ENCODE measurements at regions not wholly inside any gene's neighbourhood (a gene's known extent, or its start where the extent isn't known, plus 50 kb on each side); places are given as distances from the start of the nearest gene placed in this dataset.
A peak's percentile ranks its signal among the peaks of the same experiment; 100 is the strongest.
"Not testable (repeated sequence)": the region's sequence is repeated elsewhere in the genome, so short reads cannot be mapped to it uniquely, and the experiment has no call there.

DNA sequence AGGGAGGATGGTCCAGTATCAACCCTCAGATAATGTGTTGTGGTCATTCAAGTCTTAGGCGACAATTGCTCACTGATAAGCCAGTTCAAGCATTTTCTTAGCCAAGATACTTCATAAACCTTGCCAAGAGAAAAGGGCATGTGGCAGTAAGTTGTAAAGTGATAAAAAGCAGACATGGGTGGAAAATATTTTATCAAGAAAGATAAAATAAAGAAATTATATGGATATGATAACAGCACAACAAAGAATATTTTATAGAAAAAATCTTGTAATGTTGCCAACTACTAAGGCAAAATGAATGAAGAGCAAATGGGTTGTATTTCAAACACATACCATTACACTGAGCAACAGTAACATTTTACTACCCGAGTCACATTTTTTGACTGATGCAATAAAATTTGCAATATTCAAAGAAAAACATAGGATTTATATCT lies 217.4 kb upstream of the PITX2 start:
- DNase-seq (ENCODE audit: low spot score) = no peak

DNA sequence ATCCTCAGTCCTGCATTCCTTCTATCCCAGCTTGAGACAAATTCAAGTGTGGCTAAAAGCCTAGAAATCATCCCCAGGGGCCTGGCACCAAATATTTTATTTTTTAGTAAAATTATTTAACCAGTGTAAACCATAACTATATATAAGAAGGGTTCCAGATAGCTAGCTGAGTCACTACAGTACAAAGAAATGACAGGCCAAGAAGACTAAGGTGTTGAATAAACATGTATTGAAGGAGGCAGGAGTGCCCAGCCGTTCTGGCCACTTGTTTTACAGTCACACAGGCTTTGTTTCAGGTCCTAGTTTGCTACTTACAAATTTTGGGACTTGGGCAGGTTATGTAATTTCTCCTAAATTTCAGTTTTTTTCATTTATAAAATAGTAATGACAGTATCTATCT lies 225.9 kb upstream of the PITX2 start:
- no peak for DNase-seq (ENCODE audit: low spot score)

DNA sequence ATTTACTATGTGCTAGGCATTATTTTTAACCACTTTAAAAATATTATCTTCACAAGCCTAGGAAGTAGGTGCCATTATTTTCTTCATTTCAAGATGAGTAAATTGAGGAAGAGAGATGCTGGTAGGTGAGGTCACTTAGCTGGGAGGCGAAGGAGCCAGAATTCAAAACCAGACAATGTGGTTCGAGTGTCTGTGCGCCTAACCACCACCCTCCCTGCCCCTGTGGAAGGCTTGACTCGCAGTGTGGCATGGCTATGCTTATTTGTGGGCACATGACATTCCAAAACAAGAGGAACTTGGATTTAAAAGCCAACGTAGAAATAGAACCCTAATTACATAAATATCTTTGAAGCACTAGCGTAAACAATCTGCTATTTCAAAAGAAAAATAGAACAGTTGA lies 226.6 kb upstream of the PITX2 start:
- DNase-seq (ENCODE audit: low spot score) = no peak

DNA sequence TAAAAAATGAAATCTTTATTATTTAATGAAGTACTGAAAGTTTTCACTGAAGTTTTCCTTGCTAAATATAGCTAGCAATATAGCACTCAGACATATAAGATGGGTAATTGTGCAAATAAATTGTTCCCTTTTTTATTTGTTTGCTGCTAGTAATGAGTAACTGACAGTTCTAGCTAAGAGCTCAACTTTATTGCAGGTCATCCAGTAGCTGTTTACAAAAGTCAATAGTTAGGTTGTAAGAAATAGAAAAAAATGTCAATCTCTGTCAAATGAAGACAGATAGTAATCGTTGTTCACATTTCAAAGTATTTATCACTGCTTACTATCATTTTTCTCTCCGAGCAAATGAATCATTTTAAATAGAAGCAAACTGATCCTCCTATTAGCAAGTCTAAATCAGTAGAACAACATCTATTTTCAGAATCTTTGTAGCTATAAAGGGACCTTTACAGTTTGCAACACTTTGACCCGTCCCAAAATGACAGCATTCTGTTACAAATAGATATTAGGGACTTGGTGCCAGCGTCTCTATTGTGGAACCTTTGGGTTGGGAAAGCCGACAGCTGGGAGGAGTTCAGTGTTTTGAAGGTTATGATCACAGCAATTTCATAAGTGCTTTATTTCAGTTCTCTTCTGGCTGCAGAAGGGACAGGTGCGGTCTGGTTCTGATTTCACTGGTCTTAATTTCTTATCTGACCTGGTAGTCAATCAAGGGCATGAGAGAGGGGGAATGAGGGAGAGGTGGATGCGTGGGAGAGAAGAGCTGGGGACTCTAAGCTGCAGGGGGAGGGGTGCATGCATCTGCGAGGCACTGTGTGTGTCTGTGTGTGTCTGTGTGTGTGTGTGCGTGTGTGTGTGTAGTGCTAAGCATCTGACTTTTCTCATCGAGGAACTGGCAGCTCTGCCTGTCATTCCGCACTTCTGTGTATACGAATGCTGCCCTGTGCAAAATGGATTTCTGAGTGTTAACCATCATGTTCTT lies 227.9 kb upstream of the PITX2 start:
- DNase-seq (ENCODE audit: low spot score) = peak; percentile 6

DNA sequence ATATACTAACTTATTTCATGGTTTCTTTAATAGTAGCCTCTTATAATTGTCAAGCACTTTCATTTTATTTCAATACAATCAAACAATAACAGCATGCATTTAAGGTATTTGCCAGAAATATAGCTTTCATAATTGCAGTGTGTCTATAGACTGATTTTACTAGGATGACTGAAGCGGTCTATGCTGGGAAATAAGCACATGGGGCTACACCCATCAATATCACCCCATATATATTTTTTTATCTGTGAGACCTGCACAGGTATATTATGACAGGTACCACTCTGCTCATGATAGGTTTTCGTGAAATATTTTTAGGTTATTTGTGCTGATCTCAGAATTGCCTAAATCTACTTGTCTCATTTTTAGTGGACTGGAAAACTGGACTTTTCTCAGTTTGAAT lies 229.1 kb upstream of the PITX2 start:
- DNase-seq (ENCODE audit: low spot score) = no peak

DNA sequence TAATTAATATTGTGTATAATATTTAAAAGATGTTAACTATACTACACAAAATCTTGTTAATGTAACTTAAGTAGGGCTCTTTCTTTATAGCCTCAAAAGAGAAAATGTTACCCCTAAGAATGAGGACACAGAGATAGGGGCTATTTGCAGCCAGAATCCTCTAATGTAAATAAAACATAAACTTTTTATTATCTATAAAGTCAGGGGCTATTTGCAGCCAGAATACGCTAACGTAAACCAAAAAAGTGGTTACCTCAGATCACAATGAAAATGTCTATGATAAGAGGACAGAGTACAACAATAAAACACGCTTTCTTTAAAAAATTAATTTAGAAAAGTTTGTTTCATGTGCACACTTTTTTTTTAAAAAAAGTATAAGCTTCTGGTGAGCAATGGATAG lies 229.9 kb upstream of the PITX2 start:
- no peak for DNase-seq (ENCODE audit: low spot score)

DNA sequence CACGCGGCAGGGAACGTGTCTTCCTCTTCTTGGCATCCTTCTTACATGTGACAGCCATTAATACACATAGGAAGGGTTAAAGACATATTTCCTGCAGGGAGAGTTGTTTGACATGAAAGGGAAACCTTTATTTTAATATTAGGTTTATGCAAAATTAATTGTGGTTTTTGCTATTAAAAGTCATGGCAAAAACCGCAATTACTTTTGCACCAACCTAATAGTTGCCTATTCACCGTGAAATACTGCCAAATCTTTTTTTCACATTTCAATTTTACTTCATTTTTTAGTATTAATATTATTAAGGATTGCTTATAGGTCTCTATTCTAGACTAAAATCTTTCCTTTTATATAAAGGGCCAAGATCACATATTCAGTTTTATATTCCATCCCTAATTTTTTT lies 230.4 kb upstream of the PITX2 start:
- no peak for DNase-seq (ENCODE audit: low spot score)

DNA sequence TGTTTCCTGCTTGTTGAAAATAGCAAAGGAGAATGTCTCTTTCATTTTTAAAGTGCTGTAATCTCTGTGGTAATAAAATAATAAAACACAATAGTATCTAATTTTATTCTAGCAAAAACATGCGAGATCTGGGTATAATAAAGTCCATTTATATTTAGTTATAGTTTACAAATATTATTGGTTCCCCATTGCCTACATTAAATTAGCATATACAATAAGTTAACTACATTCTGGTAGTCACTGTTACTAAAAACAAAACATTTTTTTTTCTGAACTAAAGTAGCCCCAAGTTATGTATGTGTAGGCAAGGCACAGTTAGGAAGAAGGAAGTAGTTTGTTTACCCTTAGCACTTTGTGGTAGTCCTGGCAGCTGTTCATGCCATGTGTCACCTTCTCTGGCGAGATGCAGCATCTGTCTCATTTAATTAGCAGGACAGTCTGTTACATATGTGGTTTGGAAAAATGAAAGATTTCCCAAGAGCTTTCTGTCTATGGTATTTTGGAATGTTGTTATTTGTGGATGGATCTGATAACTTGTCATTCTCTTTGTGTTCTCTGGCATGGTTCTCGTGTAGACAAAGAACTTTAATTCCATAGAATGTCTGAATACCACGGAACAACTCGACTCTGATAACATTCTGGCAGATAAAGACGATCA lies 231.3 kb upstream of the PITX2 start:
- no peak for DNase-seq (ENCODE audit: low spot score)

DNA sequence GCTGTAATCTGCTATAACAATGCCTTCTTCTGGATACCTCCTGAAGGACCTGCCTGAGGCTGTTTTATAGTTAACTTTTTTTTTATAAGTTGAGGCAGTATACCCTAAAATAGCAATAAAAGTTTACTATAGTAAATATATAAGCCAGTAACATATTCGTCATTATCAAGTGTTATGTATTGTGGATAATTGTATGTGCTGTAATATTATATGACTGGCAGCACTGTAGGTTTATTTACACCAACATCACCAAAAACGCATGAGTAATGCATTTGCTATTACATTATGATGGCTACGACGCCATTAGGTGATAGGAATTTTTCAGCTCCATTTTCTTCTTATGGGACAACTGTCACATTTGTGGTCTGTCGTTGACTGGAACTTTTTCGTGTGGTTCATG lies 237.2 kb upstream of the PITX2 start:
- no peak for DNase-seq (ENCODE audit: low spot score)

DNA sequence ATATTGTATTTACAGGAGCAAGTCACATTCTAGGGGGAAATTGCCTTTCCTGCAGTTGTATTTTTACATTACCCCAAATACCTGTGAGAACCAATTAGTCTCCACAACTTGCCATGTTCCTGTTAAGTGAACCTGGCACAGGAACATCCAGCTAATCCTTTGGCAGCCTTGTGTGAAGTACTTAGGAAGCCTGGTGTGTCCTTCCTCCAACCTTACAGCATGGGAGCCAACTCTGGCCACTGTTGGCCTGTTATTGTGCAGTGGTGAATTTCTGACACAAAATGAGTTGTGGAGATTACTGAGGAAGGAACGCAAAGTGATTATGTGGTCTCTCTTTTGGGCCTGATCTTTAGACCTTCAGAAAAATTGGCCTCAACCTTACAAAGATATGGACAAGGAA lies 238.0 kb upstream of the PITX2 start:
- no peak for DNase-seq (ENCODE audit: low spot score)

DNA sequence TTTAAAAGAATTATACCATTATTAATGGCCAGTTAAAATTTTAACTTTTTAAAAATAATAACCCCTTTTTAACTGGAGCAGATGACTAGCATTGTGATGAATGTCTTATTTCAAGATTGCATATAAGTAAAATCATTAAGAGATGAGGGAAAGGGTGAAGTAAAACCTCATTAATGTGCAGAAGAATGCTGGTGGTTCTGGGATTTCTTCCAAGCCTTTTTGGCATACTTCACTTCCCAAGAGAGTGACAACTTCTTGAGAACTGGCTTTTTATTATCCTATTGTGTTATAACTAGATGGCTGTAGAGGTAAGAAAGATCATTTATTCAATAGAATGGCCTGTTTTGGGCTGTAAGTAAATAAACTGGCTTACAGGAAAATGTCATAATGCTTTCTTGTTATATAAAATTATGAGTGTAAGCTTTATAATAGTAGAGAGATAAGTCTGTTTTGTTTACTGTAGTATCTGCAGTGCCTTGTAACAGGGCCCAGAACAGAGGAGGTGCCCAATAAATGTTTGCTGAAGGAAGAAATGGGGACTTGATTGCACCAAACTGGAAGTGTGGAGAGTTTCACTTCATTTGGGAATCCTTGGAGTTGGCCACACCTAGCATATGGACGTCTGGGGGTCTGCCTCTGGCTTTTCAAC lies 242.9 kb upstream of the PITX2 start:
- DNase-seq (ENCODE audit: low spot score) = no peak

DNA sequence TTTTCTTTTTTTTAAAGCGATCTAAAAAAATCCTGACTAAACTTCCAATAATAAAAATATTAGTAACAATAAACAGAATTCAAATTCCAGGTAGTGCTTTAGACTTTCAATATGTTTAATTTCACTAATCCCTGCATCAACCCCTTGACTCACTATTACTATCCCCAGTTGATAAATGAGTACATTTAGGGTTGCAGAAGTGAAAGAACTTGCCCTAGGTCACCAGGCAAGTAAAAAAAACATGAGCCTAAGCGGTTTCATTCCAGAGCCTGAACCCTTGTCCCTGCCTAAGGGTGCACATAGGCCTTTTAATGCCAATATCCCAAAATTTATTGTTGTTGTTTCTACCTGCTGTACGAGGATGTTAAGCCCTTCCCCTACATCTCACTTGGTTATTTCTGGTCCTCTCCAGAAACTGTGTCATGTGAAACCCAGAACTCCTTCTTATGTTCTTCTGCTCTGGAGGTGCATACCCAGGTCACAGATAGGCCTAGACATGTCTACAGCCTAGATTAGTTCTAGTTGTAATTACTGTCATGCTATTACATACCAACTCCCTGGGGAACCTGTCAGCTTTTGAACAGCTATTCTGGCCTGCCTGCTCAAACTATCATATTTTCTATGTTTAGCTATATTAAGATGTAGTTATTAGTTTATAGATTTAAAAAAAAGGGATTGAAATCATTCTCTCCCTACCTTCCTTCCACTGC lies 244.5 kb upstream of the PITX2 start:
- DNase-seq (ENCODE audit: low spot score) = no peak

DNA sequence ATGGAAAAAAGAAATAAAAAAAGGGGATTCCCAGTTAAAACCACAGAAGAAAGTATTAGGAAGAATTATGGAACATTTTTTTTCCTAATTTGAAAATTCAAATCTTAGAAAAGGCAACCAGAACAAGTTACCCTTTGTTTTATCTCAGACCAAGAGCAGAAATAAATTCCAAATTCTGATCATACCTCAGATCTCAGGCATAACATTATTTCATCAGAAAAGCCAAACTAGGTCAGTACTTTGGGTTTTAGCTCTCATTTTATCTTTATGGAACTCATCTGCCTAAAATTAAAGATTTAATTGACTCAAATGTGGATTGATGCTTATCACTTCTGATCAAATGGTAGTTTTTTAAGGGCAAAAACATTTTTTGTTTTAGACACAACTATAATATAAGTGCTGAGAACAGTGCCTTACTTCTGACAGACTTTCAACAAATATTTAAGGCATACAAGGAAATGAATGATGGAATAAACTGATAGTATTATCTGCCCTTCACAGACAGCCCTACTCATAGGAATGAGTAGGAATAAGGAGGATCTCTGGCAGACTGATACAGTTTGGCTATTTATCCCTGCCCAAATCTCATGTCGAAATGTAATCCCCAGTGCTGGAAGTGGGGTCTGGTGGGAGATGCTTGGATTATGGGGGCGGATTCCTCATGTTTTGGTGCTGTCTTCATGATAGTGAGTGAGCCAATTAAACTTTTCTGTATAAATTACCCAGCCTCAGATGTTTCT lies 245.3 kb upstream of the PITX2 start:
- DNase-seq (ENCODE audit: low spot score) = no peak

DNA sequence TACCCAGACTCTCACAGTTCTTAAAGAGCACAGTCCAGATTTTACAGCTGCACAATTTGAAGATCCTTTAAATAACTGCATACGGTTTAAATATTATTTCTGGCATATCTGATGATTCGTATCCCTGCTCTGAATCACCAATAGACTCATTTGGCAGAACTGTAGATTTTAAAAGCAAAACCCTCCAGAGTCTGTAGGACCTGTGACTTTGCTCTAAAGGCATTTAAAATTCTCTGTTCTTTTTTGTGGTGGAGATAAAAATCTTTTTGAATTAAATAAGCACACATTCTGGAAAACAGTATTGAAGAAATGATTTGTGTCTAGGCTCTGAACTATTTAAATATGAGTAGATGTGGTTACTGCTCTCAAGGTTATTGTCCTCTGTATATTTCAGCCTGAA lies 246.2 kb upstream of the PITX2 start:
- no peak for DNase-seq (ENCODE audit: low spot score)

DNA sequence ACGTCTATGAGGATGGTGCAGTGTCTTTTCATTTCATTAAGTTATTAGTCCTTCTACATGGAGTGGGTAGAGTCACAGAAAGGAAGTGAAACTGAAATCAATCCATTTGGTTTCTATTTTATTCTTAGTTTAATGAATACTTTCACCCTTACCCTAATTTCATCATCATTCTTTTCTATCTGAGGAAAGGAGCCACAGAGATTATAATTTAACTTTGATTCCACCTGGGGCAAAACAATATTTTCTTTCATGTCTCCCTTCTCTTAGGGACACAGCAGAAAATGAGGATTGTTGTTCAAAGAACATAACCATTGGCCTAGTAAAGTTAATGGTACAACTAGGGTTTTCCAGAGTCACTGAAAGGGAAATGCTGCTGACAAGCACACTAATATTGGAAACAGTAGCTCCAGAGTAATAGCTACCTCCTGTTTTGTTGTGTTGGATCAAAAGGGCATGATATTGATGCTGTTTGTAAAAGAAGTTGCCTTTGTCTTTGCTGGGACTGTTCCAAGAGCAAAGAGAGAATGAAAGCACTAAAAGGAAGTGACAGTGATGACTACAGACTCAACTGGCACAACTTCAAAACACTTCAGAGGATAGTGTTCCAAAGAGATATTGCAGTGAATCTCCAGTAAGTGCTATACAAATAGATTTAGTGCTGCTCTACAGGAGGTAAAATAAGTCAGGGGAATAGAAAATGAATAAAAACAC lies 247.1 kb upstream of the PITX2 start:
- no peak for DNase-seq (ENCODE audit: low spot score)

DNA sequence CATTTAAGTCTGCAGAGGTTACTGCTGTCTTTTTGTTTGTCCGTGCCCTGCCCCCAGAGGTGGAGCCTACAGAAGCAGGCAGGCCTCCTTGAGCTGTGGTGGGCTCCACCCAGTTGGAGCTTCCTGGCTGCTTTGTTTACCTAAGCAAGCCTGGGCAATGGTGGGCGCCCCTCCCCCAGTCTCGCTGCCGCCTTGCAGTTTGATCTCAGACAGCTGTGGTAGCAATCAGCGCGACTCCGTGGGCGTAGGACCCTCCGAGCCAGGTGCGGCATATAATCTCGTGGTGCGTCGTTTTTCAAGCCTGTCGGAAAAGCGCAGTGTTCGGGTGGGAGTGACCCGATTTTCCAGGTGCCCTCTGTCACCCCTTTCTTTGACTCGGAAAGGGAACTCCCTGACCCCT lies 253.3 kb upstream of the PITX2 start:
- DNase-seq (ENCODE audit: low spot score) = not testable (repeated sequence)

DNA sequence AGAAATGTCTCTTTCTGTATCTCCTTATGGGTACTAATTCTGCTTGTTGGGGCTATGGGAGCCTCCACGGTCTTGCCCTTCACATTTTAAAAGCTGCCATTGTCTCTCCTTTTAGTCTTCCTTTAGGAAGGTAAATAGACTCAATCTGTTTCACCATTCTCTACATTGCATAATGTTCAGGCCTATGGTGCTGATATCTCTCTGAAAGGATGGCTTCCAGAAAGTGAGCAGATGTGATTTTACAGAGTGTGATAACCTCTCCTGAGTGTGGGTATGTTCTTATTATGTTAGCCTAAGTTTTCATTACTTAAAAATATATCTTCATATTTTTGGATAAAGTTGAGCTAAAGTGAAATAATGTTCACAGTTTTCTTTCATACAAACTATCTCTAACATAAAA lies 254.0 kb upstream of the PITX2 start:
- DNase-seq (ENCODE audit: low spot score) = no peak

DNA sequence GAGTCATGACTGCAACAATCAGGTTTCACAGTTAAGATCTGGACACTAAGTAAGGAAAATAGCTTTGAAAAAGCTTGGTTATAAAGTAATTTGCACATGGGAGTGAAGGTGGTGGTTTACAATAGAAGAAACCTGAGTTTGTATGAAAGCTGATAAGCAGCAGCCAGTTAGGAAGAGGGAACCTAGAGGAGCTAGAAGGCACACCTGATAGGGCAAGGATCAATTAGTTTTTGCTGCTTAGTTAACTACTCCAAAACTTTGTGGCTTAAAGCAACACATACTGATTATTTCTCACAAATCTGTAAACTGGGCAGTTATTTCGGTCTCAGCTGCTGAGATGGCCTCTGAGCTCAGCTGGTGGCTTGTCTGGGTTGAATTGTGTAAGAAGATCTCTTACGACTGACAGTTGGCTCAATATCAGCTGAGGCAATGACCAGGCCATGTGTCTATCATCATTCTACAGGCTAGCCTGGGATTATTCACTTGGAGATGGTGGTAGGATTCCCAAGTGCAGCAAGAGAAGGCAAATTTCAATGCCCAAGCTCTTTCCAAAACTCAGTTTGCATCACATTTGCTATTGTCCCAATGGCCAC lies 255.0 kb upstream of the PITX2 start:
- no peak for DNase-seq (ENCODE audit: low spot score)

DNA sequence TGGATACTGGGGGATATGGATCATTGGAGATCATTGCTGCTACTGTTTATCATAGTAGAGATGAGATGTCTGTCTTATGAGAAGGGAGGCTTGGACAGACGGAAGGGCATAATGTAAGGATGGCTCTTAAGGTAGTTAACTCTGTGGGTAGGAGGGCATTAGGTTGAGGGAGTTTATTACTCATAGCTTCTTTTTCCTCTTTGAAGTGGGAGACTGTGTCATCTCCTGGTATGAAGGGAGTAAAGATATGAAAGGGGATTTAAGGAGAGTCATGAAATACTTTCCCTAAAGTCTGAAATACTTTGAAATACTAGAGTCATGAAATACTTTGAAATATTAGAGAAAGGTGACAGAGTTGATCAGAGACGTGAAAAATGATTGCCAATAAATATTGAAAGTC lies 255.5 kb upstream of the PITX2 start:
- DNase-seq (ENCODE audit: low spot score) = no peak

DNA sequence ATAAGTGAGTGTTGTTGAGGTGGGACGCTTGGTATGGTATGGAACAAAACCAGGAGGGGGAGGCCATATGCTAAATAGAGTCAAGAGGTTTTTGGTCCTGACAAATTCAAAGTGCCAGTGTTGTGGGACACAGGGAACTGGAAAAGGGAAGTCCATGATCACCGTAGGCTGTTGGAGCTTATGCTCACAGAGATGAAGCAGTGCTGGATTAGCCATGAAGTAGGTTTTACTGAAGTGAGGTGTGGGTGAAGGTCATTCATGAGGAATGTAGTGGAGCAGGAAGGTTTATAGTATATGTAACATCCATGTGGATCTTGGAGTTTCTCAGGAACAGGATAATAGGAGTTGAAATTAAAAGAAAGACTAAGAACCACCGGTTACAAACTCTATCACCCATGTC lies 256.1 kb upstream of the PITX2 start:
- DNase-seq (ENCODE audit: low spot score) = no peak
